Esophagus muscularis mucosa (tissue), 4 donors: ENCODE measurements at regions not wholly inside any gene's neighbourhood (a gene's known extent, or its start where the extent isn't known, plus 50 kb on each side); places are given as distances from the start of the nearest gene placed in this dataset.

ENCODE experiments used
- EP300 ChIP-seq: sonication (generic); formaldehyde crosslinking; IDR thresholded peaks from one replicate; pipeline ENCODE4 v1.6.1; 2017; ENCODE audit warnings: antibody characterized with exemption
- POLR2A ChIP-seq: fragments of 450-650 bp; IDR thresholded peaks from one replicate; pipeline ENCODE4 v1.6.1; 2017; ENCODE audit warnings: antibody characterized with exemption, moderate library complexity, mild to moderate bottlenecking, low read depth
- POLR2AphosphoS5 ChIP-seq, 2 donors: sonication (generic); formaldehyde crosslinking; IDR thresholded peaks; one replicate each; pipeline ENCODE4 v1.6.1; 2017; ENCODE audit warnings: antibody characterized with exemption in 2 of 2
- TF ChIP-seq, protein P1 (sequence below), 3 experiments: fragments of 200-600 bp in 2 of 3; fragments of 450-650 bp in 1 of 3; sonication (generic) in 2 of 3; IDR thresholded peaks; one replicate each; pipeline ENCODE4 v1.5.1; 2017 to 2019; ENCODE audit warnings: antibody characterized with exemption in 3 of 3, mild to moderate bottlenecking in 2 of 3, moderate library complexity in 1 of 3

DNA sequence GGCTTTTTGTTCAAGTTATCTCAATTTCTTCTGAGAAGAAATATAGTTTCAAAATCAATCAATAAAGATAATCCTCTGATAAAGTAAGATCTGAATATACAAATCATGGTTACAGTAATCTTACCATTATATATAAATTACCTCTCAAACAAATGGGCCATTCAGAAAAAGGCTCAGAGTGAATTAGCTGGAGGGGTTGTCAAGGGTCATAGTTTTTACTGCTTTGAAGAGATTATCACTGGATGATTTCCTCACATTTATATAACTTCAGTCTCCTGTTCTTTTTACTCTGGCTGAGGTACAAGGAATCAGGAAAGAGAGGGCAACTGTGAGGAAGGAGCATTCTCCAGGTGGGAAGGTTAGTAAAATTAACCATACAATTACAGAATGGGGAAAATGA lies 148.6 kb upstream of the ELL2 start:
- TF ChIP-seq, protein P1, sequence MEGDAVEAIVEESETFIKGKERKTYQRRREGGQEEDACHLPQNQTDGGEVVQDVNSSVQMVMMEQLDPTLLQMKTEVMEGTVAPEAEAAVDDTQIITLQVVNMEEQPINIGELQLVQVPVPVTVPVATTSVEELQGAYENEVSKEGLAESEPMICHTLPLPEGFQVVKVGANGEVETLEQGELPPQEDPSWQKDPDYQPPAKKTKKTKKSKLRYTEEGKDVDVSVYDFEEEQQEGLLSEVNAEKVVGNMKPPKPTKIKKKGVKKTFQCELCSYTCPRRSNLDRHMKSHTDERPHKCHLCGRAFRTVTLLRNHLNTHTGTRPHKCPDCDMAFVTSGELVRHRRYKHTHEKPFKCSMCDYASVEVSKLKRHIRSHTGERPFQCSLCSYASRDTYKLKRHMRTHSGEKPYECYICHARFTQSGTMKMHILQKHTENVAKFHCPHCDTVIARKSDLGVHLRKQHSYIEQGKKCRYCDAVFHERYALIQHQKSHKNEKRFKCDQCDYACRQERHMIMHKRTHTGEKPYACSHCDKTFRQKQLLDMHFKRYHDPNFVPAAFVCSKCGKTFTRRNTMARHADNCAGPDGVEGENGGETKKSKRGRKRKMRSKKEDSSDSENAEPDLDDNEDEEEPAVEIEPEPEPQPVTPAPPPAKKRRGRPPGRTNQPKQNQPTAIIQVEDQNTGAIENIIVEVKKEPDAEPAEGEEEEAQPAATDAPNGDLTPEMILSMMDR (IDR thresholded peaks at IDR 0.05): no peak
- no peak for TF ChIP-seq POLR2A
- TF ChIP-seq POLR2AphosphoS5 (IDR thresholded peaks at IDR 0.05): no peak
- no peak for TF ChIP-seq EP300
